MCF 10A (cell line): ENCODE measurements at regions not wholly inside any gene's neighbourhood (a gene's known extent, or its start where the extent isn't known, plus 50 kb on each side); places are given as distances from the start of the nearest gene placed in this dataset.
"Not testable (repeated sequence)": the region's sequence is repeated elsewhere in the genome, so short reads cannot be mapped to it uniquely, and the experiment has no call there.

ENCODE experiments used
- BruUV-seq: library from RNA; stranded (reverse); fragments of 400-500 nt; replicated peaks from 2 replicates; lab custom pipeline; 2021; lab: Mats Ljungman, UMichigan
- CTCF ChIA-PET: fragments of 300-600 bp; sonication (Branson Sonifier 250); formaldehyde crosslinking; extraction: SDS; loops from one replicate; lab custom pipeline; 2021; ENCODE audit warnings: antibody characterized with exemption, inconsistent platforms; lab: Yijun Ruan, JAX
- POLR2A ChIA-PET: fragments of 300-600, 350-650 bp; sonication (Branson Sonifier 250); formaldehyde crosslinking; extraction: SDS; loops from one replicate; lab custom pipeline; 2020; ENCODE audit warnings: antibody characterized with exemption, inconsistent platforms; lab: Yijun Ruan, JAX
- DNase-seq: peaks from one replicate; pipeline ENCODE4 v3.0.0-alpha.2; 2018; ENCODE audit not compliant: unreplicated experiment
- H3K27ac Mint-ChIP-seq: one replicate; pipeline ENCODE4 v1.8.0; 2022; ENCODE audit warnings: mild to moderate bottlenecking, low read depth, mixed read lengths; ENCODE audit not compliant: unreplicated experiment
- H3K27me3 Mint-ChIP-seq: one replicate; pipeline ENCODE4 v1.8.0; 2022; ENCODE audit warnings: mixed read lengths; ENCODE audit not compliant: insufficient read depth, unreplicated experiment
- H3K36me3 Mint-ChIP-seq: one replicate; pipeline ENCODE4 v1.8.0; 2022; ENCODE audit warnings: mild to moderate bottlenecking, moderate library complexity, mixed read lengths; ENCODE audit not compliant: insufficient read depth, unreplicated experiment
- H3K4me1 Mint-ChIP-seq: one replicate; pipeline ENCODE4 v1.8.0; 2022; ENCODE audit warnings: mixed read lengths; ENCODE audit not compliant: insufficient read depth, unreplicated experiment
- H3K4me3 Mint-ChIP-seq: one replicate; pipeline ENCODE4 v1.8.0; 2022; ENCODE audit warnings: mild to moderate bottlenecking, moderate library complexity, mixed read lengths; ENCODE audit not compliant: unreplicated experiment
- H3K9me3 Mint-ChIP-seq: one replicate; pipeline ENCODE4 v1.8.0; 2022; ENCODE audit warnings: mixed read lengths; ENCODE audit not compliant: unreplicated experiment
- intact Hi-C: fragments of 100-400 bp; cut with micrococcal nuclease; formaldehyde crosslinking; loops from 2 replicates; pipeline ENCODE4 v1.14.1; 2022
- TF ChIP-seq, protein P1 (sequence below): fragments of 200-600 bp; IDR thresholded peaks from one replicate; pipeline ENCODE4 v1.8.0; 2022; ENCODE audit warnings: antibody characterized with exemption, mild to moderate bottlenecking; ENCODE audit not compliant: unreplicated experiment

DNA sequence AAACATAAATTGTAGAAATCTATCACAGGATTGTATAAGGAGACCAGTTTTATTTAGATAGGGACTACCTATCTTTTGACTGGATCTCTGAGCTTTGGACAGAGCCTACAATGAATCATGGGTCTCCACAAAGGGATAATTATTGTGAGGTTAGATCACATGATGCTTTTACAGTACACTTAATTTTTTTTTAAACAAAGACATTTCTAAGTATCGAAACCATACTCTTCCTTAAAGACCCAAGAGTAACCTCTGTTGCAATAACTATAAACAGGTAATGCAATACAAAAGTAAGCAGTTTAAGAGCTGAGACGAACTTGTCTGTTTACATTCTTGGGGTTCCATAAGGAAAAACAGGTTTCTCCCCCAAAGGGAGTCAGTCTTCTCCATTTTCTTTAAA, 64.3 kb upstream of the GABRE start:
- POLR2A ChIA-PET, result interaction anchor here (1.0 kb wide), 1 partner anchor 13 kb away, joined by 3 read pairs; no protein-coding TSS in a partner anchor
- peaks cover 11% of the 10 kb centered on the region for H3K9me3 Mint-ChIP-seq
- TF ChIP-seq, protein P1, sequence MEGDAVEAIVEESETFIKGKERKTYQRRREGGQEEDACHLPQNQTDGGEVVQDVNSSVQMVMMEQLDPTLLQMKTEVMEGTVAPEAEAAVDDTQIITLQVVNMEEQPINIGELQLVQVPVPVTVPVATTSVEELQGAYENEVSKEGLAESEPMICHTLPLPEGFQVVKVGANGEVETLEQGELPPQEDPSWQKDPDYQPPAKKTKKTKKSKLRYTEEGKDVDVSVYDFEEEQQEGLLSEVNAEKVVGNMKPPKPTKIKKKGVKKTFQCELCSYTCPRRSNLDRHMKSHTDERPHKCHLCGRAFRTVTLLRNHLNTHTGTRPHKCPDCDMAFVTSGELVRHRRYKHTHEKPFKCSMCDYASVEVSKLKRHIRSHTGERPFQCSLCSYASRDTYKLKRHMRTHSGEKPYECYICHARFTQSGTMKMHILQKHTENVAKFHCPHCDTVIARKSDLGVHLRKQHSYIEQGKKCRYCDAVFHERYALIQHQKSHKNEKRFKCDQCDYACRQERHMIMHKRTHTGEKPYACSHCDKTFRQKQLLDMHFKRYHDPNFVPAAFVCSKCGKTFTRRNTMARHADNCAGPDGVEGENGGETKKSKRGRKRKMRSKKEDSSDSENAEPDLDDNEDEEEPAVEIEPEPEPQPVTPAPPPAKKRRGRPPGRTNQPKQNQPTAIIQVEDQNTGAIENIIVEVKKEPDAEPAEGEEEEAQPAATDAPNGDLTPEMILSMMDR, result no peak
- H3K4me1 Mint-ChIP-seq, result no peaks in the 10 kb centered on the region
- CTCF ChIA-PET, result interaction anchor here (0.5 kb wide), 1 partner anchor 59 kb away, joined by 3 read pairs; no protein-coding TSS in a partner anchor
- H3K27me3 Mint-ChIP-seq, result no peaks in the 10 kb centered on the region
- BruUV-seq, result no TSS peak
- intact Hi-C loops, result no loop called here
- no peak overlapping the region for H3K27ac Mint-ChIP-seq
- H3K36me3 Mint-ChIP-seq, result no peaks in the 10 kb centered on the region
- H3K4me3 Mint-ChIP-seq, result no peak overlapping the region
- DNase-seq, result no peak

DNA sequence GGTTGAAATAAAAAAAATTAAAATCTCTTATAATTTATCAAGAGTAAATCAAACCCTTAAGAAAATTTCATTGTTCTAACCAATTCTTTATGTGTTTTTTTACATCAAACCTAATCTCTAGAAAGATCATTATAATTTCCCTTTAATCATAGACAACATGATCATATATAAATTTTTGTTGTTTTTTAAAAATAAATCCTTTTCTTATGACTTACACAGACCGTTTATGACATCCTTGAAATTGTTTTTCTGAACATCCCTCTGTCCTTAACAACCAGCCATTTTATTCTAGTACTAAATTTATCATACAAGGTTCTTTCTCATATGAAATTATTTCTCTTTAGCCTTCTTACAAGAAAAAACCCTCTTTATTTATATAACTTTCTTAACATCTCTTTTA, 62.7 kb upstream of the GABRE start:
- Mint-ChIP-seq H3K27me3 (no peaks in the 10 kb centered on the region), H3K36me3 (no peaks in the 10 kb centered on the region), H3K27ac (no peak overlapping the region), H3K4me3 (no peak overlapping the region), H3K9me3 (peaks cover 11% of the 10 kb centered on the region), H3K4me1 (no peaks in the 10 kb centered on the region)
- DNase-seq, result no peak
- TF ChIP-seq, protein P1, result no peak
- ChIA-PET CTCF (no interaction called here), POLR2A (no interaction called here)
- BruUV-seq, result no TSS peak
- intact Hi-C loops, result no loop called here

DNA sequence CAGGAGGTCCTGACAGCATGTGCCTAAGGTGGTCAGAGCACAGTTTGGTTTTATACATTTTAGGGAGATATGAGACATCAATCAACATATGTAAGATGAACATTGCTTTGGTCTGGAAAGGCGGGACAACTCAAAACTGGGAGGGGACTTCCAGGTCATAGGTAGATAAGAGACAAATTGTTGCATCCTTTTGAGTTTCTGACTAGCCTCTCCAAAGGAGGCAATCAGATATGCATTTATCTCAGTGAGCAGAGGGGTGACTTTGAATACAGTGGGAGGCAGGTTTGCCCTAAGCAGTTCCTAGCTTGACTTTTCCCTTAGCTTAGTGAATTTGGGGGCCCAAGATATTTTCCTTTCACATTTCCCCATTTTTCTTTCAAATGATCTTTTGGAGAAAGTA, 56.9 kb upstream of the GABRE start:
- CTCF ChIA-PET, H3K27ac Mint-ChIP-seq, DNase-seq, H3K36me3 Mint-ChIP-seq, H3K4me3 Mint-ChIP-seq, POLR2A ChIA-PET, BruUV-seq, H3K27me3 Mint-ChIP-seq, intact Hi-C loops, H3K4me1 Mint-ChIP-seq: not testable (repeated sequence)
- peaks cover 15% of the 10 kb centered on the region for H3K9me3 Mint-ChIP-seq

DNA sequence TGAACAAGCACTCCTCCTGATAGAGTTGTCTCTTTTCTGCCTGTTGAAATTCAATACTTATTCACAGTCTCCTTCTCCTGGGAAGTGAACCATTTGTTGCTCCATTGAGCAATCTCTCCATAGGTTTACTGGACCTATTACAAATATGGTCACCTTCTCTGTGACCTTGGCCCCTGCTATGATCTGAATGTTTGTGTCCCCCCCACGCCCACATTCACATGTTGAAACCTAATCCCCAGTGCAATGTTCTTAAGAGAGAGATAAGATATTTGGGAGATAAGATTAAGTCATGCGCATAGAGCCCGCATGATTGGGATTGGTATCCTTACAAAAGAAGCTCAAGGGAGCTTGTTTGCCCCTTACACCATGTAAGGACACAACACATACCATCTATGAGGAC, 54.1 kb upstream of the GABRE start:
- intact Hi-C loops, result no loop called here
- no peak for DNase-seq
- Mint-ChIP-seq H3K36me3 (no peaks in the 10 kb centered on the region), H3K9me3 (peaks cover 15% of the 10 kb centered on the region), H3K4me3 (no peak overlapping the region), H3K4me1 (no peaks in the 10 kb centered on the region), H3K27ac (no peak overlapping the region), H3K27me3 (no peaks in the 10 kb centered on the region)
- ChIA-PET POLR2A (no interaction called here), CTCF (no interaction called here)
- BruUV-seq, result no TSS peak
- TF ChIP-seq, protein P1, result no peak
